ENCODE measurements at regions not wholly inside any gene's neighbourhood (a gene's known extent, or its start where the extent isn't known, plus 50 kb on each side); places are given as distances from the start of the nearest gene placed in this dataset.

DNA sequence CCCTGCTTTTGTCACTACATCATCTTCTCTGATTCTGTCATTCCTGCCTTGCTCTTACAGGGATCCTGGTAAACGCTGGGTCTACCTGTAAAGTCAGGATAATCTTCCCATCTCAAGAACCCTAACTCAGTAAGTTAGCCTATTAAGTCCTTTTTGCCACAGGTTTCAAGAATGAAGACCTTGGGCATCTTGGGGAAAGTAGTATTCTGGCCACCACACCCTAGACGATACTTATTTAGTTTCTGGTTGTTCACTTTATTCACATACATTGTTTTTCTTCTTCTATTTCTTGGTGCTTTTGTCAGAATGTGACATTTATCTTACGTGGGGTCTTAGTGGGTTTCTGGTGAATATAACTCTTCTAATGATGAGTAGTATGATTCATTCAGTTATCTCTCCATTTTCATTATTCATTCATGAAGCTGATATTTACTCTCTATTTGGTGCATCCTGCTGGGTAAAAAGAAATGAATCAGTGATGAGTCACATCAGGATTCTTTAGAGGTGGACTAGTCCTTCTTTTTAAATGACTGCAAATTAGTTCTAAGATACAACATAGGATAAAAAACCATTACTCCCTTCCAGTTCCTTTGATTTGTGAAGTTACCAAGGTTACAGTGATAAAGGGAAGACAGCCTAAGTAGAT is 514.4 kb upstream of the B3GALT2 start:
- TF ChIP-seq, protein P1, sequence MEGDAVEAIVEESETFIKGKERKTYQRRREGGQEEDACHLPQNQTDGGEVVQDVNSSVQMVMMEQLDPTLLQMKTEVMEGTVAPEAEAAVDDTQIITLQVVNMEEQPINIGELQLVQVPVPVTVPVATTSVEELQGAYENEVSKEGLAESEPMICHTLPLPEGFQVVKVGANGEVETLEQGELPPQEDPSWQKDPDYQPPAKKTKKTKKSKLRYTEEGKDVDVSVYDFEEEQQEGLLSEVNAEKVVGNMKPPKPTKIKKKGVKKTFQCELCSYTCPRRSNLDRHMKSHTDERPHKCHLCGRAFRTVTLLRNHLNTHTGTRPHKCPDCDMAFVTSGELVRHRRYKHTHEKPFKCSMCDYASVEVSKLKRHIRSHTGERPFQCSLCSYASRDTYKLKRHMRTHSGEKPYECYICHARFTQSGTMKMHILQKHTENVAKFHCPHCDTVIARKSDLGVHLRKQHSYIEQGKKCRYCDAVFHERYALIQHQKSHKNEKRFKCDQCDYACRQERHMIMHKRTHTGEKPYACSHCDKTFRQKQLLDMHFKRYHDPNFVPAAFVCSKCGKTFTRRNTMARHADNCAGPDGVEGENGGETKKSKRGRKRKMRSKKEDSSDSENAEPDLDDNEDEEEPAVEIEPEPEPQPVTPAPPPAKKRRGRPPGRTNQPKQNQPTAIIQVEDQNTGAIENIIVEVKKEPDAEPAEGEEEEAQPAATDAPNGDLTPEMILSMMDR (IDR thresholded peaks at IDR 0.05): no peak
- no peak for TF ChIP-seq EZH2 (IDR thresholded peaks at IDR 0.05)
- no peak for TF ChIP-seq EZH2phosphoT487 (IDR thresholded peaks at IDR 0.05)

Measured in neural progenitor cell (in vitro differentiated cells).